ENCODE measurements at regions not wholly inside any gene's neighbourhood (a gene's known extent, or its start where the extent isn't known, plus 50 kb on each side); places are given as distances from the start of the nearest gene placed in this dataset.

DNA sequence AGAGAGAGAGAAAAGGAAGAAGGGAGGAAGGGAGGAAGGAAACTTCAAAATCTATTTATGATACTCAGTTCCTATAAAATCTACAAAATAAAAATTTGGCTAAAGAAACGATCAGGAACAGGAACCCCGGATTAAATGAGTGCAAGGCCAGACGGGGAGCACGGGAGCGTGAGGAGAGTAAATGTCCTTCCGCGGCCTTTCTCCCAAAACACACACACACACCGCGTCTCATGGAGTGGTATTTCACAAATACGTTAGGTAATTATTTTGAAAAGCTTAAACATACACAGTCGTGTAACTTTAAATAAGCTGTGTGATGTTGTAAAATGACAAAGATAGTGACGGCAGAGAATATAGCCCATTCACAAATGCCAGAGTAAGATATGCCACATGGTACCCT is 125.7 kb upstream of the AFDN start:
- no peak overlapping the region for H3K4me3 ChIP-seq (ENCODE audit: low read length)
- H3K27me3 ChIP-seq (ENCODE audit: control insufficient read depth, insufficient read depth, low read length), result no peaks in the 10 kb centered on the region
- DNase-seq, result no peak
- H3K9me3 ChIP-seq (replicated peaks; ENCODE audit: control insufficient read depth, low read depth, low read length), result no peaks in the 10 kb centered on the region
- no CpG with 5 or more reads among the region's 12 CpGs for WGBS (ENCODE audit: insufficient coverage)
- H3K27ac ChIP-seq (ENCODE audit: low read length), result no peak overlapping the region
- H3K4me1 ChIP-seq (ENCODE audit: control insufficient read depth, insufficient read depth, low read length), result peaks cover 25% of the 10 kb centered on the region
- H3K36me3 ChIP-seq (ENCODE audit: control insufficient read depth, insufficient read depth, low read length), result no peaks in the 10 kb centered on the region

DNA sequence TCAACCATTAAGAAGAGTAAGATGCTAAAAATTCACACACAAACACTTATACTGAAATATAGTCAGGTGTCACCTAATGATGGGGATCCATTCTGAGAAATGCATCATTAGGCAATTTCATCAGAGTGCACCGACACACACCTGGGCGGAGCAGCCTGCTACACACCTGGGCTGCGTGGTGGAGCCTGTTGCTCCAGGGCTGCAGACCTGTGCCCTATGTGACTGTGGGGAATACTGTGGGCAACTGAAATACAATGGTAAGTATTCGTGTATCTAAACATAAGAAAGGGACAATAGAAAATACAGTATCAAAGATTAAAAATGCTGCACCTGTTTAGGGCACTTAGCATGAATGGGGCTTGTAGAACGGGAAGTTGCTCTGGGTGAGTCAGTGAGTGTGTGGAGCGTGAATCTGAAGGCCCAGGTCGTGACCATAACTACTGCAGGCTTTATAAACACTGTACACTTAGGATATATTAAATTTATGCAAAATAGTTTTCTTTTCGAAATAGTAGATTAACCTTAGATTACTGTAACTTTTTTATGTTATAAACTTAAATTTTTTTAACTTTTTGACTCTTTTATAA is 124.4 kb upstream of the AFDN start:
- no peaks in the 10 kb centered on the region for H3K36me3 ChIP-seq (ENCODE audit: control insufficient read depth, insufficient read depth, low read length)
- H3K4me3 ChIP-seq (ENCODE audit: low read length), result no peak overlapping the region
- 83% methylated on average over 2 of the region's 8 CpGs for WGBS (ENCODE audit: insufficient coverage)
- no peak for DNase-seq
- peaks cover 25% of the 10 kb centered on the region for H3K4me1 ChIP-seq (ENCODE audit: control insufficient read depth, insufficient read depth, low read length)
- no peaks in the 10 kb centered on the region for H3K9me3 ChIP-seq (replicated peaks; ENCODE audit: control insufficient read depth, low read depth, low read length)
- H3K27me3 ChIP-seq (ENCODE audit: control insufficient read depth, insufficient read depth, low read length), result peaks cover 3% of the 10 kb centered on the region
- no peak overlapping the region for H3K27ac ChIP-seq (ENCODE audit: low read length)

DNA sequence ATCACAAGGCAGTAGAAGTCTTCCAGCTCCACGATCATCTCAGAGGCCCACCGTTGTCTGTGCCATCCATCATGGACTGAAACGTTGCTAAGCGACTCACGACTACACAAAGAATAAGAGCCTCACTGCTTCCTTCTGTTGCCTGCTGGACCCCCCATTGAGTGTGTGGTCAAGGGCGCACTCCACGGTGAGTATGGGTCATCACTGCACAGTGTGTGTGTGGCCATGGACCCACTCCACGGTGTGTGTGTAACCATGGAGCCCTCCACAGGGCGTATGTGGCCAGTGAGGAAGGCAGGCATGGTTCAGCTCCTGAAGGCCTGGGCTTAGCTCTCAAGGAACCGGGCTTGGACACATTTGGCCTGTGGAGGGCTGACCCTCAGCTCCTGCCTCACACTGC is 123.4 kb upstream of the AFDN start:
- Histone ChIP-seq H3K4me1 (ENCODE audit: control insufficient read depth, insufficient read depth, low read length) (peaks cover 27% of the 10 kb centered on the region), H3K36me3 (ENCODE audit: control insufficient read depth, insufficient read depth, low read length) (no peaks in the 10 kb centered on the region), H3K4me3 (ENCODE audit: low read length) (no peak overlapping the region), H3K9me3 (replicated peaks; ENCODE audit: control insufficient read depth, low read depth, low read length) (no peaks in the 10 kb centered on the region), H3K27ac (ENCODE audit: low read length) (no peak overlapping the region), H3K27me3 (ENCODE audit: control insufficient read depth, insufficient read depth, low read length) (peaks cover 9% of the 10 kb centered on the region)
- DNase-seq, result no peak
- WGBS (ENCODE audit: insufficient coverage), result 86% methylated on average over 10 of the region's 10 CpGs

DNA sequence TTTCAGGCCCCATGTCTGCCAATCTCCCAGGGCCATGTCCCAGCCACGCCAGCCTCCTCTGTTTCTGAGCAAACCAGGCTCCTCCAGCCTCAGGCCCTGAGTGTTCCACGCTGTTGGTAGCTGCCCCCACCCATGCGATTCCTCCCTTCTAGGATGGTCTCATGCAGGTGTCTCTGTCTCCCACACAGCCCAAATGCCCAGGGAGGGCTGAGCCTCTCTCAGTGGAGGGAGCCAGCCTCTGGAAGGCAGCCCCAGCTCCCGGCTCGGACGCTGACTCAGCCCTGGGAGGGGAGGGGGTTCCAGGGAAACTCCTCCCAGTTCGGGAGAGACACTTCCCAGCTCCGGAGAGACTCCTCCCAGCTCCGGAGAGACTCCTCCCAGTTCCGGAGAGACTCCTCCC is 122.9 kb upstream of the AFDN start:
- Histone ChIP-seq H3K9me3 (replicated peaks; ENCODE audit: control insufficient read depth, low read depth, low read length) (no peaks in the 10 kb centered on the region), H3K4me1 (ENCODE audit: control insufficient read depth, insufficient read depth, low read length) (peaks cover 24% of the 10 kb centered on the region), H3K36me3 (ENCODE audit: control insufficient read depth, insufficient read depth, low read length) (no peaks in the 10 kb centered on the region), H3K27ac (ENCODE audit: low read length) (no peak overlapping the region), H3K27me3 (ENCODE audit: control insufficient read depth, insufficient read depth, low read length) (peaks cover 10% of the 10 kb centered on the region), H3K4me3 (ENCODE audit: low read length) (no peak overlapping the region)
- DNase-seq, result no peak
- WGBS (ENCODE audit: insufficient coverage), result 95% methylated on average over 5 of the region's 10 CpGs

DNA sequence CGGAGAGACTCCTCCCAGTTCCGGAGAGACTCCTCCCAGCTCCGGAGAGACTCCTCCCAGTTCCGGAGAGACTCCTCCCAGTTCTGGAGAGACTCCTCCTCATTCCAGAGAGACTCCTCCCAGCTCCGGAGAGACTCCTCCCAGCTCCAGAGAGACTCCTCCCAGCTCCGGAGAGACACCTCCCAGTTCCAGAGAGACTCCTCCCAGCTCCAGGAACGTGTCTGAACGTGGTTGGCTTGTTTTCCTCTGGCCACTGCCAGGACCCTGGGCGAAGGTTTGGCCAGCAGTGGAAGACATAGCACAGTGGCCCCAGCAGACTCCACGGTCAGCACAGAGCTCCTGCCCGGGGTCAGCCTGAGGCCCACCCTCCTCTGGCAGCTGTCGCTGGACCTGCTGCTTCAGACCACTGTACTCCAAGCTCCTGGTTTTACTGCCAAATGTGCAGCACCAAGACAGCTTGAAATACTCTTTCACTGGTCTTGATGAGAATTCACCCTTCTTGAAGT is 122.3 kb upstream of the AFDN start:
- no peaks in the 10 kb centered on the region for H3K9me3 ChIP-seq (replicated peaks; ENCODE audit: control insufficient read depth, low read depth, low read length)
- peak; percentile 63 for DNase-seq
- 59% methylated on average over 11 of the region's 12 CpGs for WGBS (ENCODE audit: insufficient coverage)
- H3K27ac ChIP-seq (ENCODE audit: low read length), result no peak overlapping the region
- H3K4me1 ChIP-seq (ENCODE audit: control insufficient read depth, insufficient read depth, low read length), result peaks cover 17% of the 10 kb centered on the region
- H3K36me3 ChIP-seq (ENCODE audit: control insufficient read depth, insufficient read depth, low read length), result no peaks in the 10 kb centered on the region
- no peak overlapping the region for H3K4me3 ChIP-seq (ENCODE audit: low read length)
- peaks cover 13% of the 10 kb centered on the region for H3K27me3 ChIP-seq (ENCODE audit: control insufficient read depth, insufficient read depth, low read length)

DNA sequence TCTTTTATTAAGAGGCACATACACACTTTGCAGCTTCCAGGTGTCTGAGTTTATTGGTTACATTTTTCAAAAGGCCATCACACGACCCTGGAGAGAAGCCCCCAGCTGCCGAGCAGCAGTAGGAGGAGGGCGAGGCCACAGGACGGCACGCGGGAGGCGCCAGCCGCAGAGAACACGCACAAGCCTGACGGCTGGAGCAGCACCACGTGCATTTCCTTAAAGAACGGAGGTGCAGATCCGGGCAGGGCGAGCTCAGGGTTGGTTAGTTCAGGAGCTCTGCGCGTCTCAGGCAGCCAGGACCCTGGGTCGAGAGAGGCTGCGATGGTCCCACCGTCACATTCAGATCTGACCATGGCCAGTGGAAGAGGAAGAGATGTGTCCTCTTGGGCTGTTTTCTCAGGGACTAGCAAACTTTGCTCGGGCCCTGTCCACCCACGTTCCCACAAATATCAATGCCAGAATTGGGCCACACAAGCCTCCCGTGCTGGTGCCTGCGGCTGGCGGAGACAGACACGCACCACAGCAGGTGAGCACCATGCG is 121.4 kb upstream of the AFDN start:
- peaks cover 12% of the 10 kb centered on the region for H3K4me1 ChIP-seq (ENCODE audit: control insufficient read depth, insufficient read depth, low read length)
- peaks cover 18% of the 10 kb centered on the region for H3K27me3 ChIP-seq (ENCODE audit: control insufficient read depth, insufficient read depth, low read length)
- no peak overlapping the region for H3K4me3 ChIP-seq (ENCODE audit: low read length)
- no peaks in the 10 kb centered on the region for H3K36me3 ChIP-seq (ENCODE audit: control insufficient read depth, insufficient read depth, low read length)
- no peak for DNase-seq
- H3K27ac ChIP-seq (ENCODE audit: low read length), result no peak overlapping the region
- 86% methylated on average over 26 of the region's 26 CpGs for WGBS (ENCODE audit: insufficient coverage)
- H3K9me3 ChIP-seq (replicated peaks; ENCODE audit: control insufficient read depth, low read depth, low read length), result no peaks in the 10 kb centered on the region

DNA sequence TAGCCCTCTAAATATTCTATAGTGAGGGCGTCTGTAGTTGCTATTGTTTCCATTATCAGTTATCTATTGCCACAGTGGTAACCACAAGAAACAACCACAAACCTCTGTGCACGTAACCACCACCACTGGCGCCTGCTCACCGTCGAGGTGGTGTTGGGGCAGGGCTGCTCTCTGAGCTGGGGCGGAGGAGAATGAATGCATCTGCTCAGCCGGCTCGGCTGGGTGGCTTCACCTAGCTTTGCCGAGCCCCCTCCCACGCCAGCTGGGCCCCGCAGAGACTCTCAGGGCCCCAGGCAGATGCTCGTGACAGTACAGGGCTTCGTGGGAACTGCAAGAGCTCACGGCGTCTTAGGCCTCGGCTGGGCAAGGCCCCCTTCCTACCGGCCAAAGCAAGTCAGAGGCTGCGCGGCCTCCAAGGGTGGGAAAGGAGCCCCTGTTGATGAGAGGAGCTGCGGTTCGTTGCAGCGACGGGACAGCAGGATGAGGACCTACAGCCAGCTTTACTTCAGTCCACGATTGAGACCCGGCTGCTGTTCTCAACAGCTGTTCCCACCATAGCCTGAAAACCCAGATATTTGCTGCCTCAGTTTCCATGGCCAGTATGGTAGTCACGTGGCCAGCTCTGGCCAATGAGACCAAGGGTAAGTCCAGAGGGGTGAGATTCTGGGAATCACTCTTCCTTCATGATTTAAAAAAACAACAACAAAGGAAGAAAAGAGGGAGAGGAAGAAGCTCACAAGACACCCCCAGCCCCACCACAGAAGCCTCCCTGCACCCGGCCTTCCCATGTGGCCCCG is 120.2 kb upstream of the AFDN start:
- H3K27me3 ChIP-seq (ENCODE audit: control insufficient read depth, insufficient read depth, low read length), result peaks cover 24% of the 10 kb centered on the region
- H3K27ac ChIP-seq (ENCODE audit: low read length), result no peak overlapping the region
- H3K9me3 ChIP-seq (replicated peaks; ENCODE audit: control insufficient read depth, low read depth, low read length), result no peaks in the 10 kb centered on the region
- H3K4me1 ChIP-seq (ENCODE audit: control insufficient read depth, insufficient read depth, low read length), result peaks cover 17% of the 10 kb centered on the region
- WGBS (ENCODE audit: insufficient coverage), result 86% methylated on average over 25 of the region's 28 CpGs
- no peaks in the 10 kb centered on the region for H3K36me3 ChIP-seq (ENCODE audit: control insufficient read depth, insufficient read depth, low read length)
- DNase-seq, result no peak
- no peak overlapping the region for H3K4me3 ChIP-seq (ENCODE audit: low read length)

DNA sequence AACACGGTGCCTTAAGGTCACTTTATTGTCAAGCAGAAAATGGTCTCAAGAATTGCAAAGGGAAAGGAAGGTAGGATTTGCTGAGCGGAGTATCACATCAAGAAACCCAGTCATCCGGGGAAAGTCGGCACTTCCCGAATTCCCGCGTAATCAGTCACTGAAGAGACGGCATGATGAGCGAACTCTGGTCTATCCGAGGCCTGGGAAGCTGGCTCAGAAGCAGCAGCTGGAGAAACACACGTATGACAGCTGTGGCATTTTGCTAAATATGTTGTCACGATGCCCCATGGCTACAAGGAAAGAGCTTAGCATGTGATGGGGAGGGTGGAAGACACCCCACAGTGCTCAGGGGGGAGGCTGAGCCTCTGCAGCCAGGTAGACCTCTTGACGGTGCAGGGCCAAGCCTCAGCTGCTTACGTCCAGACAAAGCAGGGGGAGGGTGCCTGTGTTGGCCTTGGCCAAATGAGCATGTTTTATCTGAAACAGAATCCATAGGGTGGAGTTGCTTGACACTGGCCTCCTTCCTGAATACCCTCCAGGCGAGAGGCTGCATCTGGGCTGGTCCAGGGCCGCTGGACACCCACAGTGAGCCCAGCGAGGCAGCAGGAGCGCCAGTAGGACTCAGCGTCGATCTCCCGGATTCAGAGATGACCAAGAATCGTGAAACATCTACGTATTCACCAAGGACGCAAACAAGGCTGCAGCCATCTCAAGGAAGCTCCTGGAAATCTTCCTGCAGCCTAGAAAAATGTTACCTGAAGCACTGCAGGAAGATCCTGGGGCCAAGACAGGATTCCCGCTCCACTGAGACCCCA is 118.8 kb upstream of the AFDN start:
- H3K4me1 ChIP-seq (ENCODE audit: control insufficient read depth, insufficient read depth, low read length), result peaks cover 22% of the 10 kb centered on the region
- H3K27me3 ChIP-seq (ENCODE audit: control insufficient read depth, insufficient read depth, low read length), result peaks cover 32% of the 10 kb centered on the region
- 80% methylated on average over 21 of the region's 25 CpGs for WGBS (ENCODE audit: insufficient coverage)
- H3K4me3 ChIP-seq (ENCODE audit: low read length), result no peak overlapping the region
- no peaks in the 10 kb centered on the region for H3K9me3 ChIP-seq (replicated peaks; ENCODE audit: control insufficient read depth, low read depth, low read length)
- peak; percentile 28 for DNase-seq
- H3K27ac ChIP-seq (ENCODE audit: low read length), result no peak overlapping the region
- no peaks in the 10 kb centered on the region for H3K36me3 ChIP-seq (ENCODE audit: control insufficient read depth, insufficient read depth, low read length)

DNA sequence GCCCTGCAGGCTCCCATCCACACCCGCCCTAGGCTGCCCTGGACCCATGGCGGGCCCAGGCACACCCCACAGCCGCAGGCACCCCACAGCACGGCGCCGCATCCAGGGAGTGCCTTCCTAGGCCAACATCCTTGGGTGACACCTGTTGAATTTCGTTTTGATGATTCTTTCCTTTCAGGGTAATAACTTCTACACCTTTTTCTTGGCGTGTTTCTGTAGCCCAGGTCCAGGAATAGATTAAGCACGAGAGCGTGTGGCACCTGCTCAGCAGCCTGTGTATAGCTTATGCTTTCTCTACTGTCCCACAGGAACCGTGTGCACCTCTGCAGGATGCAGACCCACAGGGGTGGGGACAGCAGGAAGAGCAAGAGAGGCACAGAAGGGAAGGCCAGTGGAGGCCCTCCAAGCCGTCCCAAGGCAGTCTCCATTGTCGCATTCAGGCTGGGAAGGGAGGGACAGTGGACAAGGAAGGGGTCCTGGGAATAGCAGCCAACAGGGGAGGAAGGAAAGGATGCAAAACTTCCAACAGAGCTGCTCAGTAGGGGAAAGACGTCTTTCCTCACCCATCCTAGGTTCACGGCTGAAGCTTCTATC is 118.1 kb upstream of the AFDN start:
- no peak for DNase-seq
- no peak overlapping the region for H3K27ac ChIP-seq (ENCODE audit: low read length)
- H3K4me3 ChIP-seq (ENCODE audit: low read length), result no peak overlapping the region
- H3K9me3 ChIP-seq (replicated peaks; ENCODE audit: control insufficient read depth, low read depth, low read length), result no peaks in the 10 kb centered on the region
- H3K4me1 ChIP-seq (ENCODE audit: control insufficient read depth, insufficient read depth, low read length), result peaks cover 22% of the 10 kb centered on the region
- no peaks in the 10 kb centered on the region for H3K36me3 ChIP-seq (ENCODE audit: control insufficient read depth, insufficient read depth, low read length)
- WGBS (ENCODE audit: insufficient coverage), result 82% methylated on average over 11 of the region's 15 CpGs
- peaks cover 38% of the 10 kb centered on the region for H3K27me3 ChIP-seq (ENCODE audit: control insufficient read depth, insufficient read depth, low read length)
